ENCODE measurements at regions not wholly inside any gene's neighbourhood (a gene's known extent, or its start where the extent isn't known, plus 50 kb on each side); places are given as distances from the start of the nearest gene placed in this dataset.

GRCh38 chr13:111475488-111475887, 155.0 kb downstream of the TEX29 start (continued):
- TF ChIP-seq, protein P1, sequence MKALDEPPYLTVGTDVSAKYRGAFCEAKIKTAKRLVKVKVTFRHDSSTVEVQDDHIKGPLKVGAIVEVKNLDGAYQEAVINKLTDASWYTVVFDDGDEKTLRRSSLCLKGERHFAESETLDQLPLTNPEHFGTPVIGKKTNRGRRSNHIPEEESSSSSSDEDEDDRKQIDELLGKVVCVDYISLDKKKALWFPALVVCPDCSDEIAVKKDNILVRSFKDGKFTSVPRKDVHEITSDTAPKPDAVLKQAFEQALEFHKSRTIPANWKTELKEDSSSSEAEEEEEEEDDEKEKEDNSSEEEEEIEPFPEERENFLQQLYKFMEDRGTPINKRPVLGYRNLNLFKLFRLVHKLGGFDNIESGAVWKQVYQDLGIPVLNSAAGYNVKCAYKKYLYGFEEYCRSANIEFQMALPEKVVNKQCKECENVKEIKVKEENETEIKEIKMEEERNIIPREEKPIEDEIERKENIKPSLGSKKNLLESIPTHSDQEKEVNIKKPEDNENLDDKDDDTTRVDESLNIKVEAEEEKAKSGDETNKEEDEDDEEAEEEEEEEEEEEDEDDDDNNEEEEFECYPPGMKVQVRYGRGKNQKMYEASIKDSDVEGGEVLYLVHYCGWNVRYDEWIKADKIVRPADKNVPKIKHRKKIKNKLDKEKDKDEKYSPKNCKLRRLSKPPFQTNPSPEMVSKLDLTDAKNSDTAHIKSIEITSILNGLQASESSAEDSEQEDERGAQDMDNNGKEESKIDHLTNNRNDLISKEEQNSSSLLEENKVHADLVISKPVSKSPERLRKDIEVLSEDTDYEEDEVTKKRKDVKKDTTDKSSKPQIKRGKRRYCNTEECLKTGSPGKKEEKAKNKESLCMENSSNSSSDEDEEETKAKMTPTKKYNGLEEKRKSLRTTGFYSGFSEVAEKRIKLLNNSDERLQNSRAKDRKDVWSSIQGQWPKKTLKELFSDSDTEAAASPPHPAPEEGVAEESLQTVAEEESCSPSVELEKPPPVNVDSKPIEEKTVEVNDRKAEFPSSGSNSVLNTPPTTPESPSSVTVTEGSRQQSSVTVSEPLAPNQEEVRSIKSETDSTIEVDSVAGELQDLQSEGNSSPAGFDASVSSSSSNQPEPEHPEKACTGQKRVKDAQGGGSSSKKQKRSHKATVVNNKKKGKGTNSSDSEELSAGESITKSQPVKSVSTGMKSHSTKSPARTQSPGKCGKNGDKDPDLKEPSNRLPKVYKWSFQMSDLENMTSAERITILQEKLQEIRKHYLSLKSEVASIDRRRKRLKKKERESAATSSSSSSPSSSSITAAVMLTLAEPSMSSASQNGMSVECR (CRISPR knock-in tag; IDR thresholded peaks at IDR 0.05; ENCODE audit: borderline replicate concordance) = no peak
- TF ChIP-seq GTF2I (CRISPR knock-in tag; conservative IDR thresholded peaks at IDR 0.05) (no peak), SP1 (CRISPR knock-in tag; conservative IDR thresholded peaks at IDR 0.05) (no peak), CBFB (CRISPR knock-in tag; IDR thresholded peaks at IDR 0.05; ENCODE audit: low read depth) (no peak), MXD4 (CRISPR knock-in tag; IDR thresholded peaks at IDR 0.05; ENCODE audit: borderline replicate concordance) (no peak), PRRX2 (CRISPR knock-in tag; IDR thresholded peaks at IDR 0.05) (no peak), SMAD3 (CRISPR knock-in tag; IDR thresholded peaks at IDR 0.05; ENCODE audit: borderline replicate concordance) (no peak), NFYB (CRISPR knock-in tag; conservative IDR thresholded peaks at IDR 0.05; ENCODE audit: low read depth) (no peak), NR1H2 (CRISPR knock-in tag; IDR thresholded peaks at IDR 0.05) (no peak), KAT7 (CRISPR knock-in tag; IDR thresholded peaks at IDR 0.05; ENCODE audit: borderline replicate concordance) (no peak)
- TF ChIP-seq, protein P2, sequence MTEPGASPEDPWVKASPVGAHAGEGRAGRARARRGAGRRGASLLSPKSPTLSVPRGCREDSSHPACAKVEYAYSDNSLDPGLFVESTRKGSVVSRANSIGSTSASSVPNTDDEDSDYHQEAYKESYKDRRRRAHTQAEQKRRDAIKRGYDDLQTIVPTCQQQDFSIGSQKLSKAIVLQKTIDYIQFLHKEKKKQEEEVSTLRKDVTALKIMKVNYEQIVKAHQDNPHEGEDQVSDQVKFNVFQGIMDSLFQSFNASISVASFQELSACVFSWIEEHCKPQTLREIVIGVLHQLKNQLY (CRISPR knock-in tag; IDR thresholded peaks at IDR 0.05) = no peak
- TF ChIP-seq, protein P3, sequence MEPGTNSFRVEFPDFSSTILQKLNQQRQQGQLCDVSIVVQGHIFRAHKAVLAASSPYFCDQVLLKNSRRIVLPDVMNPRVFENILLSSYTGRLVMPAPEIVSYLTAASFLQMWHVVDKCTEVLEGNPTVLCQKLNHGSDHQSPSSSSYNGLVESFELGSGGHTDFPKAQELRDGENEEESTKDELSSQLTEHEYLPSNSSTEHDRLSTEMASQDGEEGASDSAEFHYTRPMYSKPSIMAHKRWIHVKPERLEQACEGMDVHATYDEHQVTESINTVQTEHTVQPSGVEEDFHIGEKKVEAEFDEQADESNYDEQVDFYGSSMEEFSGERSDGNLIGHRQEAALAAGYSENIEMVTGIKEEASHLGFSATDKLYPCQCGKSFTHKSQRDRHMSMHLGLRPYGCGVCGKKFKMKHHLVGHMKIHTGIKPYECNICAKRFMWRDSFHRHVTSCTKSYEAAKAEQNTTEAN (CRISPR knock-in tag; IDR thresholded peaks at IDR 0.05) = no peak
- TF ChIP-seq, protein P4, sequence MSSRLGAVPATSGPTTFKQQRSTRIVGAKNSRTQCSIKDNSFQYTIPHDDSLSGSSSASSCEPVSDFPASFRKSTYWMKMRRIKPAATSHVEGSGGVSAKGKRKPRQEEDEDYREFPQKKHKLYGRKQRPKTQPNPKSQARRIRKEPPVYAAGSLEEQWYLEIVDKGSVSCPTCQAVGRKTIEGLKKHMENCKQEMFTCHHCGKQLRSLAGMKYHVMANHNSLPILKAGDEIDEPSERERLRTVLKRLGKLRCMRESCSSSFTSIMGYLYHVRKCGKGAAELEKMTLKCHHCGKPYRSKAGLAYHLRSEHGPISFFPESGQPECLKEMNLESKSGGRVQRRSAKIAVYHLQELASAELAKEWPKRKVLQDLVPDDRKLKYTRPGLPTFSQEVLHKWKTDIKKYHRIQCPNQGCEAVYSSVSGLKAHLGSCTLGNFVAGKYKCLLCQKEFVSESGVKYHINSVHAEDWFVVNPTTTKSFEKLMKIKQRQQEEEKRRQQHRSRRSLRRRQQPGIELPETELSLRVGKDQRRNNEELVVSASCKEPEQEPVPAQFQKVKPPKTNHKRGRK (CRISPR knock-in tag; IDR thresholded peaks at IDR 0.05; ENCODE audit: borderline replicate concordance) = no peak

GRCh38 chr13:111476197-111476596, 155.8 kb downstream of the TEX29 start:
- ChIA-PET POLR2A (no interaction called here), CTCF (interaction anchor here (1.1 to 1.6 kb wide), 2 partner anchors 12 to 967 kb away, joined by 3 to 4 read pairs; no protein-coding TSS in a partner anchor)
- Mint-ChIP-seq H3K4me3 (no peak overlapping the region), H3K9me3 (no peaks in the 10 kb centered on the region), H3K27me3 (ENCODE audit: low read depth) (no peaks in the 10 kb centered on the region), H3K27ac (no peak overlapping the region), H3K4me1 (0 out of 2 replicates have a peak, but pooled peaks cover 4% of the 10 kb centered on the region), H3K36me3 (no peaks in the 10 kb centered on the region)
- TF ChIP-seq SMAD4 (CRISPR knock-in tag; IDR thresholded peaks at IDR 0.05) = no peak
- no peak for TF ChIP-seq SMAD3 (CRISPR knock-in tag; IDR thresholded peaks at IDR 0.05; ENCODE audit: borderline replicate concordance)
- no peak for TF ChIP-seq ZNF263 (CRISPR knock-in tag; IDR thresholded peaks at IDR 0.05; ENCODE audit: low read depth)
- TF ChIP-seq, protein P5, sequence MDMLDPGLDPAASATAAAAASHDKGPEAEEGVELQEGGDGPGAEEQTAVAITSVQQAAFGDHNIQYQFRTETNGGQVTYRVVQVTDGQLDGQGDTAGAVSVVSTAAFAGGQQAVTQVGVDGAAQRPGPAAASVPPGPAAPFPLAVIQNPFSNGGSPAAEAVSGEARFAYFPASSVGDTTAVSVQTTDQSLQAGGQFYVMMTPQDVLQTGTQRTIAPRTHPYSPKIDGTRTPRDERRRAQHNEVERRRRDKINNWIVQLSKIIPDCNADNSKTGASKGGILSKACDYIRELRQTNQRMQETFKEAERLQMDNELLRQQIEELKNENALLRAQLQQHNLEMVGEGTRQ (CRISPR knock-in tag; IDR thresholded peaks at IDR 0.05) = no peak
- no peak for TF ChIP-seq GTF2I (CRISPR knock-in tag; conservative IDR thresholded peaks at IDR 0.05)
- no peak for TF ChIP-seq ETV6 (CRISPR knock-in tag; IDR thresholded peaks at IDR 0.05)
- TF ChIP-seq RORB (CRISPR knock-in tag; IDR thresholded peaks at IDR 0.05) = no peak
- no peak for TF ChIP-seq HMGA2 (CRISPR knock-in tag; IDR thresholded peaks at IDR 0.05)
- no peak for TF ChIP-seq MYBL2 (CRISPR knock-in tag; IDR thresholded peaks at IDR 0.05)
- TF ChIP-seq NR3C1 (CRISPR knock-in tag; conservative IDR thresholded peaks at IDR 0.05; ENCODE audit: low read depth) = no peak
- TF ChIP-seq, protein P6, sequence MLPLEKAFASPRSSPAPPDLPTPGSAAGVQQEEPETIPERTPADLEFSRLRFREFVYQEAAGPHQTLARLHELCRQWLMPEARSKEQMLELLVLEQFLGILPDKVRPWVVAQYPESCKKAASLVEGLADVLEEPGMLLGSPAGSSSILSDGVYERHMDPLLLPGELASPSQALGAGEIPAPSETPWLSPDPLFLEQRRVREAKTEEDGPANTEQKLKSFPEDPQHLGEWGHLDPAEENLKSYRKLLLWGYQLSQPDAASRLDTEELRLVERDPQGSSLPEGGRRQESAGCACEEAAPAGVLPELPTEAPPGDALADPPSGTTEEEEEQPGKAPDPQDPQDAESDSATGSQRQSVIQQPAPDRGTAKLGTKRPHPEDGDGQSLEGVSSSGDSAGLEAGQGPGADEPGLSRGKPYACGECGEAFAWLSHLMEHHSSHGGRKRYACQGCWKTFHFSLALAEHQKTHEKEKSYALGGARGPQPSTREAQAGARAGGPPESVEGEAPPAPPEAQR (CRISPR knock-in tag; IDR thresholded peaks at IDR 0.05) = no peak
- no peak for TF ChIP-seq ZNF138 (CRISPR knock-in tag; conservative IDR thresholded peaks at IDR 0.05)
- no peak for TF ChIP-seq FOXJ3 (CRISPR knock-in tag; IDR thresholded peaks at IDR 0.05; ENCODE audit: borderline replicate concordance)
- no peak for TF ChIP-seq IRF2 (CRISPR knock-in tag; IDR thresholded peaks at IDR 0.05; ENCODE audit: borderline replicate concordance, low read depth)
- TF ChIP-seq HMGXB4 (CRISPR knock-in tag; IDR thresholded peaks at IDR 0.05) = no peak
- DNase-seq (ENCODE audit: low spot score) (no peak), ATAC-seq (no peak)

Data from WTC11 (cell line).